Panc1 (cell line): ENCODE measurements at regions not wholly inside any gene's neighbourhood (a gene's known extent, or its start where the extent isn't known, plus 50 kb on each side); places are given as distances from the start of the nearest gene placed in this dataset.

Experiments
- CTCF ChIP-seq: fragments of 450-650 bp; IDR thresholded peaks from 2 replicates; pipeline ENCODE4 v1.5.1; 2017; ENCODE audit warnings: mild to moderate bottlenecking
- POLR2AphosphoS5 ChIP-seq: IDR thresholded peaks from 2 replicates; pipeline ENCODE4 v1.6.1; 2012; ENCODE audit warnings: mild to moderate bottlenecking, low read depth, low read length, moderate library complexity
- SIN3A ChIP-seq: IDR thresholded peaks from 2 replicates; pipeline ENCODE4 v1.6.1; 2012; ENCODE audit warnings: low read depth, mild to moderate bottlenecking, low read length, moderate library complexity, borderline replicate concordance; ENCODE audit not compliant: insufficient read depth

DNA sequence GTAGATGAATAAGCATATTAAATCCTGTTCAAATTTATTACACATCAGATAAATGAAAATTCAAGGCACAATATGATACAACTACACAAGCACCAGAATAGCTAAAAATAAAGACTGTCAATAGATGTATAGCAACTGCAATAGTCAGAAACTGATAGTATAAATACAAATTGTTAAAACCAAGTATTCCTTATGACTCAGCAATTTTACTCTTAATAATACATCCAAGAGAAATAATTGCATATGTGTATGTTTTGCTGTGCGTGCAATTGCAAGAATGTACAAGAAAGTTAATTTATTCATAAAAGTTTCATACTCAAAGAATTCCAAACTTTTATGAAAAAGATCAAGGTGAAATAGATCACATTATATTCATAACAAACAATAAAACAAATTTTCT, 1338.1 kb downstream of the OLFM4 start:
- TF ChIP-seq CTCF (no peak), POLR2AphosphoS5 (no peak), SIN3A (no peak)
